HG03175 (cell line): ENCODE measurements at regions not wholly inside any gene's neighbourhood (a gene's known extent, or its start where the extent isn't known, plus 50 kb on each side); places are given as distances from the start of the nearest gene placed in this dataset.

ENCODE experiments used
- ATAC-seq: cut with Tn5 transposase; IDR thresholded peaks from one replicate; pipeline ENCODE4 v1.9.1; 2021; ENCODE audit warnings: mild to moderate bottlenecking, moderate library complexity; ENCODE audit not compliant: unreplicated experiment

DNA sequence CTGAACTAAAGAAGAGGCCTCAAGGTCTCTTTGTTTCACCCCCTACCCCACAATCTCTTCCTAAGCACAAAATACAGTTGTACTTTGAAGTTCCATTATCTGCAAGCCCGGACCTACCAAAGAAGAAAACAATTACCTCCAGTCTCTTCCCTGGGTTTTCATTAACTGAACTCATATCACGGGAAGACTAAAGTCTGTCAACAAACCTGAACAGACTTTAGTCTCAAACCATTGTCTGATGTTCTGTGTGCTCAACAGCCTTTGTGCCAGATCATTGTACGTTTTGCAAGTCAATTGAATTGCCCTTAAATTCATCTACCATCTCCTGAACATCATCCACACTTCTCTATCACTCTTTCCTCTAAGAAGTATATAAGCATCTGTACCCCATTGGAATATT, 1021.9 kb upstream of the CDH2 start:
- no peak for ATAC-seq

DNA sequence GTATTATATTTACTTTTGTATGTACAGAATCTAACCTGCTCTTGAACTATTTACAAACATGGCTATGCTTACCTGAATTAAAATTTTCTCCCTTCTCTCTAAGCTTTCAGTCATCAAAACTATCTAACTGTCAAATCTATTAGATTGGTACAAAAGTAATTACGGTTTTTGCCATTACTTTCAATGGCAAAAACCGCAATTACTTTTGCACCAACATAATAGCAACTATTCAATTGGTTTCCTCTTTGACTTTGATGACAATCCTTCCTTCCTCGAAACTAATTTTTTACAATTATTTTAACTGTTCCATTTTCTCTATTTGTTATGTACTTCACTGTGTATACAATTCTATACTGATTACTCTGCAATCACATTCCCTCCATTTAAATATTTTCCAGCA, 1019.4 kb upstream of the CDH2 start:
- no peak for ATAC-seq

DNA sequence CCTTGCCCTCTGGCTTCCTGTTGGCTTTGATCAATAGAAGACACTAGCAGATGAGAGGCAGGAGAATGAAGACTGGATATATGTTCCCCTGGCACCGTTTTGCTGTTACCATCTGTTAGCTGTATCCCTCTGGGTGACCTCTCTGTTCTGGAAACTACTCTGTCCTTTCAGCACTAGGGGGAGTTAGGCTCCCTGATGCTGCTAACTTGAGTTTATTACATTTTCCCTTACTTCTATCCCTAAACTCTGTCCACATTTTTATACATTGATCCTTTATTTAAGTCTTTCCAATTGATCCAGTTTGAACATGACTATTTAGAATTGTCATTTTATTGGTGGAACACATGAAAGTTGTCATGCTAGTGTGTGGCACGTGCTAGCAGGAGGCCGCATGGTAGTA, 1014.3 kb upstream of the CDH2 start:
- no peak for ATAC-seq

DNA sequence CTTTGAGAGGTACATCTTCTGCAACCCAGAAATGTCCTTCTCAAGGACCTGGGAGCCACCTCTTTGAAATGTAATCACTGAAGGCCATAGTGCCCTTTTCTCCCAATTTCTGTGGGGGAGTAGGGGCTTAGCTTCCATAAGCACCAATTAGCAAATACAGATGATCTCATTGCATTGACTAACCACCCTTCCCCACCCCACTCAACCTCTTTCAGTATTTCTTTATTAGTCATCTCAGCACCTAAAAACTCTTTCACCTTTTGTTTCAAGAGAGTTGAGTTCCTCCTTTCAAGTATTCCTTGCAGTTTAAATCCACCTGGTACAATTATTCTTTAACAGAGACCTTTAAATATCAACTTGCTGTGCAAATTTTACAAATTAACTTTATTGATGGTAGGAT, 1011.8 kb upstream of the CDH2 start:
- no peak for ATAC-seq

DNA sequence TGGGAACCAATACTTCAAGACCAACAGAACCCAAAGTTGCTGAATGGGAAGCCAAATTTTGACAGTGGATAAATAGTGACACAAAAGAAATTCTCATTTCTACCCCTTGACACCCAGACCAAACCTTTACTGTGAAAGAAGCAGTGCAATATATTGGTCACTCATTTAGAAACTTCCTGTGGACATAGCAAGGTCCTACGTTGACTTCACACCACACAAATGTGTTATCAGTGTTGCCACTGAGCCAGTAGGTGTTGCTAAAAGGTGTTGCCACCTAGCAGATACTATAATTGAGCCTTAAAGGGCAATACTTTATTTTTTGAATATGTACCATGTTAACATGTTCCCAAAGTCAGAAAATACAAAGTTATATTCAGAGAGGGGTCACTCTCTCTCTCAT, 1008.9 kb upstream of the CDH2 start:
- ATAC-seq, result no peak

DNA sequence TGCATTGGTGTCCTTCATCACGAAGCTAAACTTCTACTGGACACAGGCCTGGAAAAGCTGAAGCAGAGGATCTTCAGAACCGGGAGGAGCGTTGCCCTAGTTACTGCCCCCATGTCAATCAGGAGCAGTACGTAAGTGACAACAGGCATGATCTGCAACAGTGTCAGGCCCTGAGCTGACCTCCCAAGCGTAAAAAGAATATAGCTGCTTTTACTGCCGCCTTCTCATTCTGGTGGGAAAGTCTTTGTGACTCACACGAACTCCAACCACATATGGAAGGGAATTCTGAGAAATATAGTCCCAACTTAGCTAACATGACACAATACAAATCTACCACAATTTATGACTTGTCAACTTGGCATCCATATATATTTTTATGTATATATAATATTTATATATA, 1007.7 kb upstream of the CDH2 start:
- no peak for ATAC-seq

DNA sequence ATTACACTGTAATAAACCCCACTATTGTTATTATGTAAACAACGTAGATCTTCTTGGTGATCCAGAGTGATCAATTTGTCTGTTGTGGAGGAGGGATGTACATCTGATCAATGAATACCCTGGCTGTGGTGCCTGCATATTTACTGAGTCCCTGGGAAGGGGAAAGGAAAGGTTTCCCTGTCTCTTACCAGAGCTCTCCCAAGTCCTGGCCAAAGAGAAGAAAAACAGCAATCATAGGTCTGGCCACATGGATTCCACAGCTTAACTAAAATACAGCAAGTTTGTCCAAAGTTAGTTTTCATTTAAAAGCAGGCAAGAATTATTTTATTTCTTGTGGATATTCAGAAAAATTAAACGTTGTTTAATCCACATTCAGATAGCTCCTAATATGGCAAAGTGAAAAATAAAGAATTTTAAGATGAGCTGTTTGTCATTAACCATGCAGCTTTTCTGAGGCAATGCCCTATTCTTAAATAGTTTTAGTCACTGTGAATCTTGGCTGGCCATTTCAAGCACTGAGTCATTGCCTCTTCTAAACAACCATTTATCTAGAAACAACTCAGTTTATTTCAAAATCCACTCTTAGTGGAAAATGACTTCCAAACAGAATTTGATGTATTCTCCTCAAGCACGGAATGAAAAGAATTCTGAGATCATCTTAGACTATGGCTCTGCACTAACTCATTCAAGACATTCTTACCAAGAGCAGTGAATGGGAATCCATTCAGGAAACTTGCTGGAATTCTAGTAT, 1004.4 kb upstream of the CDH2 start:
- ATAC-seq, result no peak

- ATAC-seq, result no peak
Observed at GRCh38 chr18:29176681-29177080, 999.8 kb upstream of the CDH2 start.

DNA sequence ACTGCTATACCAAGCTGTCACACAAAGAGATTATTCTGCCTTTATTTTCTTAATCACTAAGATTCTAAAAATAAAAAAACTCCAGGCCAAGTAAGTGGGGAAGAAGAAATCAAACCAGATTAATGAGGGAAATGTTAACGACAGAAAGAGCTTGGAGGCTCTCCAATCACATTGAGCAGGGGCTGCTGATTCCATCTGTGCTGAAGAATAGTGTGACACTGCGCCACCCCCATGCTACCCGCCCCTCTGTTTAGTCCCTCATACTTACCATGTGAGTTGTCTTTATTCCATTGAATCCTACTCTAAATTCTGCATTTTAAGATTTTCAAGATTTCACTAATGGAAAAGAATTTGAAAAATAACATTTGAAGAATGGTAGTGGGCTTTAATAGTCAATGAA, 998.0 kb upstream of the CDH2 start:
- ATAC-seq, result no peak

- ATAC-seq, result no peak
Observed at GRCh38 chr18:29172756-29173067, 995.8 kb upstream of the CDH2 start.

GRCh38 chr18:29171892-29172755, 995.2 kb upstream of the CDH2 start:
- no peak for ATAC-seq

DNA sequence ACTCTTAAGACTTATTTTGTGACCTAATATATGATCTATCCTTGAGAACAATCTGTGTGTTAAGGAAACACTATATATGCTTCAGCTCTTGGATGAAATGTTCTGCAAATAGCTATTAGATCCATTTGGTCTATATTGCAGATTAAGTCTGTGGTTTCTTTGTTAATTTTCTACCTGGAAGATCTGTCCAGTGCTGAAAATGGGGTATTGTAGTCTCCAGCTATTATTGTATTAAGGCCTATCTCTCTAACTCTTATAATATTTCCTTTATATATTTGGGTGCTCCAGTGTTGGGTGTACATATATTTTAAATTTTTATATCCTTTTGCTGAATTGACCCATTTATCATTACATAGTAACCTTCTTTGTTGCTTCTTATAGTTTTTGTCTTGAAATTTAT, 992.7 kb upstream of the CDH2 start:
- ATAC-seq, result no peak

DNA sequence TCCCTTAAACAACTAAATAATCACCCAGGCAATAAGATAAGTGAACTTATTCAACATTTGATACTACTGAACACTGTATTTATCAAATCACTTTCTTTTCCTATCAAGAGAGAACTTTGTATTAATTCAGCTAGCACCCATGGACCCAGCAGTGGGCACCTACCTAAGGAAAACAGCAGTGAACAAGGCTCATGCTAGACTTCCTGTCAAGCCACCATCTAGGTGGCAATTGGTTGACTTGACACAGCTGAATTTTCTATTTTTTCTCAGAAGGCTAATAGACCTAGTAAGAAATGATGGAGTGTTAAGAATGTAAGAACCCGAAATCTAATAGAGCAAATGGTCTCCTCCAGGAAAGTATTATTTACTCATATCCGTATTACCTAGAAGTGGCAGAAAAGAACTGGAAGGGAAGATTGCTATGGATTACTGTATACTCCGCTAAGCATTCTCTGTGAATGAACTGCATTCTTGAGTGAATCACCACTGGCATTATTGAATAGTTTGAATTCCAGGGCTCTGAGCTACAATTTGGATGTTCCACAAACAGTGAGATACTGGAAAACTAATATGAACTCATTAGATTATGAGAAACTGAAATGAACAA, 988.2 kb upstream of the CDH2 start:
- ATAC-seq, result no peak

DNA sequence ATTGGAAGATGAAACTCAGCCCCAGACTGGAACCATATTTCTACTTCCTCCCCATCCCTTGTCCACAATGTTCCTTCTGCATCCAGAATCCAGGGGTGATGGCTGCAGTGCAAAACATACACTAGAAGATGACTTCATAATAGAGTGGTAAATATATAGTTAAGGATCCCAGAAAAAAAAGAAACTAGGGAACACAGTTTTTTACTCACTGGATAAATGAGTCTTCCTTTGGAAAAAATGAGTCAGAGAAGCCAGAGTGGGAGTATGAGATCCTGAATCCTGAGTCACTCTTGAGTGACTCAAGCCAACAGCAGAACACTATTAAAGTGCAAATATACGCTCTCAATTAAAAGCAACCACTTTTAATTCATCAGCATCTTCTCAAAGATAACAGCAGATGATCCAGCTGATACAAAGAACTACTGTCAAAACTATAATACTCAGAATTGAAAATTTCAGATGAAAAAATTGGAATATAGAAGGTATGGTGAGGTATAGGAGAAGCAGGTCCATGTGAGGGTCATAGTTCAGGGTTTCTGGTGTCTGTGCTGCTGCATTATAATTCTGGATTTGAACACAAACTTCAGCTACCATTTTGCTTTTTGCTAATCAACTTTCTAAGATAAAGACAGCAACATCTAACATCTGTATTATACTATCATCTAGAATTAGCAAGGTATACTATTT, 987.2 kb upstream of the CDH2 start:
- no peak for ATAC-seq

- ATAC-seq, result no peak
Observed at GRCh38 chr18:29163596-29163995, 986.7 kb upstream of the CDH2 start.

GRCh38 chr18:29161429-29161828, 984.5 kb upstream of the CDH2 start:
- ATAC-seq, result no peak

GRCh38 chr18:29160170-29160569, 983.2 kb upstream of the CDH2 start:
- no peak for ATAC-seq

DNA sequence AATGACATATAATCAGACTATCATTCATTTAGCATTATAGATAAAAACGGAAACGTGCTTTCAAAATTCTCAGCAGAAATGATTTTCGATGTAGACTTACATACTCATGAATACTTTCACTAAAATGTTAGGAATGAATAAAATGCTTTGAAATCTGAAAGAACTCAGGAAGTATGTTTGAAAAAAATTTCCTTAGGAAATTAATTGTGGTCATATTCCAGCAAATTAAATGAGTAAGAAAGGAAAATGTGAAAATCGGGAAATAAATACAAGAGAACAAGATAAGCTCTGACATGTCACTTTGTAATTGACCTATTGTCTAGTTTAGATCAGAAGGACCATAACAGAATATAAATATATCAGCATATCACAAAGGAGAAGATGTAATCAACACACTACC, 981.0 kb upstream of the CDH2 start:
- no peak for ATAC-seq

GRCh38 chr18:29157057-29157780, 980.3 kb upstream of the CDH2 start:
- ATAC-seq, result no peak

DNA sequence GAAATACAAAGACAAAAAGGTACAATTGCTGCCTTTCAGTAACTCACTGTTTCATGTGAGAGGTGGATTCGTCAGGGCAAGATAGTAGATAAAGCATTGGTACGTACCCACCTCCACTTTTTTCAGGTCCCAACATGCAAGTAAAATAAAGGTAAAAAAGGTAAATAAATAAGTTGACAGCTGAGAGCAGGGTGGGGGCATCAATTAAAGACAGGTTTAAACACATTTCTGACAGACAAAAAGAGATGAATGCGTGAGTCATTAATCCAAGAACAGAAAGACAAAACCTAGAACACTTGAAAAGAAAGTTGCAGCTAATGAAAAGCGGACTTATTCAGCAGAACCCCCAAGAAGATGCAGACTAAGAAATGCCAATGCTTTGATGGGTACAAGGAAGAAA, 979.6 kb upstream of the CDH2 start:
- no peak for ATAC-seq
